Keratinocyte (primary cell): ENCODE measurements at regions not wholly inside any gene's neighbourhood (a gene's known extent, or its start where the extent isn't known, plus 50 kb on each side); places are given as distances from the start of the nearest gene placed in this dataset.

ENCODE experiments used
- DNase-seq: peaks from one replicate; pipeline ENCODE4 v3.0.0-alpha.2; 2011; ENCODE audit warnings: low read depth, missing footprints, low spot score
- FAIRE-seq: peaks from 2 replicates; lab custom pipeline; 2011; peaks lifted over from hg19 to GRCh38; lab: Jason Lieb, UNC
- H2AFZ ChIP-seq: 2 replicates; pipeline ENCODE4 v1.6.0; 2012; ENCODE audit warnings: low read length, control low read depth, inconsistent platforms; ENCODE audit not compliant: control insufficient read depth
- H3K27ac ChIP-seq: 2 replicates; pipeline ENCODE4 v1.5.1; 2011; ENCODE audit warnings: low read length; ENCODE audit not compliant: control insufficient read depth, insufficient read depth
- H3K27me3 ChIP-seq: 3 replicates; pipeline ENCODE4 v1.6.0; 2011; ENCODE audit warnings: low read length; ENCODE audit not compliant: control insufficient read depth, insufficient read depth; ENCODE audit errors: extremely low read depth
- H3K36me3 ChIP-seq, 2 experiments: 2 replicates in 1 of 2; 3 replicates in 1 of 2; pipeline ENCODE4 v1.5.1; 2011; ENCODE audit warnings: low read length in 2 of 2, mild to moderate bottlenecking in 1 of 2; ENCODE audit not compliant: control insufficient read depth in 2 of 2, insufficient read depth in 2 of 2; ENCODE audit errors: extremely low read depth in 1 of 2
- H3K4me1 ChIP-seq: 3 replicates; pipeline ENCODE4 v1.5.1; 2011; ENCODE audit warnings: low read length; ENCODE audit not compliant: control insufficient read depth, insufficient read depth; ENCODE audit errors: extremely low read depth
- H3K4me2 ChIP-seq: 3 replicates; pipeline ENCODE4 v1.6.0; 2011; ENCODE audit warnings: low read depth, low read length; ENCODE audit not compliant: control insufficient read depth, insufficient read depth; ENCODE audit errors: extremely low read depth
- H3K4me3 ChIP-seq, 3 experiments: fragments of 200-600 bp in 1 of 3; sonication (generic) in 1 of 3; 2 replicates in 2 of 3; 3 replicates in 1 of 3; pipeline ENCODE4 v1.5.1; 2011 to 2016; ENCODE audit warnings: low read length in 3 of 3, mild to moderate bottlenecking in 3 of 3, control low read depth in 2 of 3, inconsistent platforms in 1 of 3, low read depth in 1 of 3, mixed read lengths in 1 of 3, mixed run types in 1 of 3, moderate library complexity in 1 of 3; ENCODE audit not compliant: control insufficient read depth in 2 of 3, insufficient read depth in 2 of 3; ENCODE audit errors: extremely low read depth in 1 of 3
- H3K79me2 ChIP-seq: 2 replicates; pipeline ENCODE4 v1.6.0; 2012; ENCODE audit warnings: low read length; ENCODE audit not compliant: control insufficient read depth, insufficient read depth
- H3K9ac ChIP-seq: 3 replicates; pipeline ENCODE4 v1.6.0; 2011; ENCODE audit warnings: low read length; ENCODE audit not compliant: control insufficient read depth, insufficient read depth; ENCODE audit errors: extremely low read depth
- H3K9me1 ChIP-seq: 3 replicates; pipeline ENCODE4 v1.6.0; 2011; ENCODE audit warnings: low read length; ENCODE audit not compliant: control insufficient read depth, insufficient read depth; ENCODE audit errors: extremely low read depth
- H3K9me3 ChIP-seq: 2 replicates; pipeline ENCODE4 v1.5.1; 2012; ENCODE audit warnings: low read depth, low read length; ENCODE audit not compliant: control insufficient read depth
- H4K20me1 ChIP-seq: 3 replicates; pipeline ENCODE4 v1.6.0; 2011; ENCODE audit warnings: low read length; ENCODE audit not compliant: control insufficient read depth, insufficient read depth; ENCODE audit errors: extremely low read depth
- EZH2 ChIP-seq: IDR thresholded peaks from one replicate; pipeline ENCODE4 v1.6.1; 2012; ENCODE audit warnings: inconsistent platforms, mild to moderate bottlenecking, low read length, moderate library complexity
- dilution Hi-C: fragments of 300-500 bp; cut with MboI; formaldehyde crosslinking; loops from one replicate; pipeline ENCODE4 v1.7.0; 2020; ENCODE audit warnings: low sequenced_read_pairs; ENCODE audit not compliant: extremely low pct_ligation_motif_present
- TF ChIP-seq, protein P1 (sequence below), 3 experiments: IDR thresholded peaks in 1 of 3; conservative IDR thresholded peaks in 1 of 3; optimal IDR thresholded peaks in 1 of 3; 2 replicates in 2 of 3; 3 replicates in 1 of 3; pipeline versions ENCODE3 to v1.5.1; 2011; ENCODE audit warnings: low read length in 3 of 3, mild to moderate bottlenecking in 3 of 3, moderate library complexity in 2 of 3, control low read depth in 1 of 3, inconsistent platforms in 1 of 3; ENCODE audit not compliant: insufficient read depth in 2 of 3; ENCODE audit errors: extremely low read depth in 1 of 3

DNA sequence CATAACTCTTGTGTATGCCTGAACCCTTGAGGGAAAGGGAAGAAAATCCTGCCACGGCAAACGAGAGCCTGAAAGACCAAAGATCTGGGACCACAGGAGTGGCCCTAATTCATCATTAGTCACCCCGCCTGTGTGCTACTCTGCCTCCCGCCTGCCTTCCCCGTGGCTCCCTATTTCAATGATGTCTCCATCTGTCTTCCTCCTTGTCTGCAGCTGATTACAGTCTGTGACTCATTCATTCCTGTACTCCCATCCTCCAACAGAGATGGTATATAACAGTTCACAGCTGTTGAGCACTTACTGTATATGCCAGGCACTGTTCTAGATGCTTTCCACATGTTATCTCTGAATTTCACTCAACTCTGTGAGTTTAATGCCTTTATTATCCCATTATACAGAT lies 96.6 kb downstream of the SEC16B start:
- DNase-seq (peak; percentile 78), FAIRE-seq (peak; percentile 95)
- H4K20me1 ChIP-seq, result no peaks in the 10 kb centered on the region
- peak overlapping the region; percentile 51 for H2AFZ ChIP-seq
- no peaks in the 10 kb centered on the region for H3K79me2 ChIP-seq
- H3K4me2 ChIP-seq, result peak overlapping the region; percentile 72
- H3K27ac ChIP-seq, result peak overlapping the region; percentile 60
- no peaks in the 10 kb centered on the region for H3K27me3 ChIP-seq
- H3K9ac ChIP-seq, result no peak overlapping the region
- H3K36me3 ChIP-seq, result no peaks in the 10 kb centered on the region
- H3K9me1 ChIP-seq, result no peaks in the 10 kb centered on the region
- dilution Hi-C loops, result no loop called here
- peak overlapping the region in 1 of 3 experiments; percentile 15 for H3K4me3 ChIP-seq
- no peak for TF ChIP-seq EZH2
- no peaks in the 10 kb centered on the region for H3K9me3 ChIP-seq
- peaks cover 10% of the 10 kb centered on the region for H3K4me1 ChIP-seq

DNA sequence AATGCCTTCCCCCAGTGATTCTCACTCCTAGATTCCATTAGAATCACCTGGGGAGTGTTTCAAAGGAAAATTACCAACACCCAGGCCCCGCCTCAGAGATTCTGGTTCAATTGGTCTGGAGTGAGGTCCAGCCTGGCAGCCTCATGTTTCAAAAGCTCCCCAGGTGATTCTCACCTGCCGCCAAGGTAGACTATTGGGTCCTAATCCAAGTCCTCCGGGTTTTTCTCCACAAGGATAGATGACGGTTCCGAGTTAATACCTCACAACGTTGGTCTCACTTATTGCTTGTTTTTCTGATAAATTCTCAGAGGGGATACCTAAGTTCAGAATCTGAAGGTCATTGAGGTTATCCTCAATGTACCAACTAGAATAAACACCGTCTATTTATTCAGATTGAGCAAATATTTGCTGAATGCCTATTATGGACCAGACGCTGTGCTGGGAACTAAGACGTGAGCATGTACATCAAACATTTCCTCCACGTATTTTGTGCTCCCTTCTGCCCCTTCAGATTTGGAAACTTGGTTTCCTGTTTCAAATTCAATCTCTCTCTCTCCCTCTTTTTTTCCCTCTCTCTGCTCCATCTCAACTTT lies 97.5 kb downstream of the SEC16B start:
- no peak overlapping the region for H3K27ac ChIP-seq
- FAIRE-seq, result no peak

More for the DNA sequence above, 97.5 kb downstream of the SEC16B start:
- H3K9ac ChIP-seq, result no peak overlapping the region
- no peak for TF ChIP-seq EZH2
- TF ChIP-seq, protein P1, sequence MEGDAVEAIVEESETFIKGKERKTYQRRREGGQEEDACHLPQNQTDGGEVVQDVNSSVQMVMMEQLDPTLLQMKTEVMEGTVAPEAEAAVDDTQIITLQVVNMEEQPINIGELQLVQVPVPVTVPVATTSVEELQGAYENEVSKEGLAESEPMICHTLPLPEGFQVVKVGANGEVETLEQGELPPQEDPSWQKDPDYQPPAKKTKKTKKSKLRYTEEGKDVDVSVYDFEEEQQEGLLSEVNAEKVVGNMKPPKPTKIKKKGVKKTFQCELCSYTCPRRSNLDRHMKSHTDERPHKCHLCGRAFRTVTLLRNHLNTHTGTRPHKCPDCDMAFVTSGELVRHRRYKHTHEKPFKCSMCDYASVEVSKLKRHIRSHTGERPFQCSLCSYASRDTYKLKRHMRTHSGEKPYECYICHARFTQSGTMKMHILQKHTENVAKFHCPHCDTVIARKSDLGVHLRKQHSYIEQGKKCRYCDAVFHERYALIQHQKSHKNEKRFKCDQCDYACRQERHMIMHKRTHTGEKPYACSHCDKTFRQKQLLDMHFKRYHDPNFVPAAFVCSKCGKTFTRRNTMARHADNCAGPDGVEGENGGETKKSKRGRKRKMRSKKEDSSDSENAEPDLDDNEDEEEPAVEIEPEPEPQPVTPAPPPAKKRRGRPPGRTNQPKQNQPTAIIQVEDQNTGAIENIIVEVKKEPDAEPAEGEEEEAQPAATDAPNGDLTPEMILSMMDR (optimal IDR thresholded peaks at IDR 0.05 in 1 of 3, IDR thresholded peaks at IDR 0.05 in 1 of 3, conservative IDR thresholded peaks at IDR 0.05 in 1 of 3; ENCODE audit: extremely low read depth in 1 of 3, insufficient read depth in 2 of 3, low read length in 3 of 3), result no peak
- no peak overlapping the region for H2AFZ ChIP-seq
- no peaks in the 10 kb centered on the region for H3K36me3 ChIP-seq
- H3K79me2 ChIP-seq, result no peaks in the 10 kb centered on the region
- no peaks in the 10 kb centered on the region for H3K9me1 ChIP-seq
- H3K9me3 ChIP-seq, result no peaks in the 10 kb centered on the region
- DNase-seq, result no peak
- H3K4me3 ChIP-seq, result no peak overlapping the region
- no peak overlapping the region for H3K4me2 ChIP-seq
- peaks cover 10% of the 10 kb centered on the region for H3K4me1 ChIP-seq
- dilution Hi-C loops, result no loop called here
- no peaks in the 10 kb centered on the region for H3K27me3 ChIP-seq
- no peaks in the 10 kb centered on the region for H4K20me1 ChIP-seq
